ENCODE measurements at regions not wholly inside any gene's neighbourhood (a gene's known extent, or its start where the extent isn't known, plus 50 kb on each side); places are given as distances from the start of the nearest gene placed in this dataset.

GRCh38 chr11:119800619-119801018, 71.6 kb upstream of the NECTIN1 start:
- TF ChIP-seq CTCF (IDR thresholded peaks at IDR 0.05) (no peak), POLR2A (IDR thresholded peaks at IDR 0.05) (no peak), EP300 (IDR thresholded peaks at IDR 0.05) (no peak)
